GM18907 (cell line): ENCODE measurements at regions not wholly inside any gene's neighbourhood (a gene's known extent, or its start where the extent isn't known, plus 50 kb on each side); places are given as distances from the start of the nearest gene placed in this dataset.
A peak's percentile ranks its signal among the peaks of the same experiment; 100 is the strongest.

Experiments used
- ATAC-seq: cut with Tn5 transposase; IDR thresholded peaks from one replicate; pipeline ENCODE4 v1.9.1; 2021; ENCODE audit warnings: mild to moderate bottlenecking, moderate library complexity; ENCODE audit not compliant: unreplicated experiment

GRCh38 chr10:75347186-75347585, 54.4 kb downstream of the ZNF503 start:
- ATAC-seq: no peak

GRCh38 chr10:75345738-75346137, 55.8 kb downstream of the ZNF503 start:
- no peak for ATAC-seq

- ATAC-seq: no peak
Observed at GRCh38 chr10:75344170-75344569, 57.4 kb downstream of the ZNF503 start.

- no peak for ATAC-seq
Observed at GRCh38 chr10:75342397-75342796, 59.2 kb downstream of the ZNF503 start.

- peak; percentile 82 for ATAC-seq
Observed at GRCh38 chr10:75335983-75336382, 65.6 kb downstream of the ZNF503 start.

- ATAC-seq: no peak
Observed at GRCh38 chr10:75335191-75335590, 66.4 kb downstream of the ZNF503 start.

- no peak for ATAC-seq
Observed at GRCh38 chr10:75334720-75335119, 66.8 kb downstream of the ZNF503 start.

GRCh38 chr10:75332081-75332480, 69.5 kb downstream of the ZNF503 start:
- ATAC-seq: no peak

- ATAC-seq: no peak
Observed at GRCh38 chr10:75331081-75331480, 70.5 kb downstream of the ZNF503 start.

- ATAC-seq: no peak
Observed at GRCh38 chr10:75329190-75329745, 72.3 kb downstream of the ZNF503 start.

- no peak for ATAC-seq
Observed at GRCh38 chr10:75326306-75326705, 75.3 kb downstream of the ZNF503 start.

- no peak for ATAC-seq
Observed at GRCh38 chr10:75319274-75319673, 82.3 kb downstream of the ZNF503 start.

GRCh38 chr10:75314570-75314969, 78.8 kb upstream of the COMTD1 start:
- no peak for ATAC-seq

- no peak for ATAC-seq
Observed at GRCh38 chr10:75312440-75312839, 76.7 kb upstream of the COMTD1 start.

GRCh38 chr10:75305675-75306074, 69.9 kb upstream of the COMTD1 start:
- ATAC-seq: no peak

- no peak for ATAC-seq
Observed at GRCh38 chr10:75304741-75305390, 69.1 kb upstream of the COMTD1 start.

- no peak for ATAC-seq
Observed at GRCh38 chr10:75304313-75304712, 68.6 kb upstream of the COMTD1 start.

GRCh38 chr10:75303045-75303777, 67.5 kb upstream of the COMTD1 start:
- no peak for ATAC-seq

- no peak for ATAC-seq
Observed at GRCh38 chr10:75302029-75302428, 66.3 kb upstream of the COMTD1 start.

GRCh38 chr10:75297021-75297599, 61.4 kb upstream of the COMTD1 start:
- ATAC-seq: no peak

GRCh38 chr10:75295868-75296441, 60.2 kb upstream of the COMTD1 start:
- no peak for ATAC-seq
